HepG2 (cell line): ENCODE measurements at regions not wholly inside any gene's neighbourhood (a gene's known extent, or its start where the extent isn't known, plus 50 kb on each side); places are given as distances from the start of the nearest gene placed in this dataset.

Source experiments
- TARDBP ChIP-seq: sonication (generic); formaldehyde crosslinking; IDR thresholded peaks from 2 replicates; pipeline ENCODE4 v1.8.0; 2022; ENCODE audit warnings: mild to moderate bottlenecking, missing genetic modification reagents
- ZNF552 ChIP-seq: sonication (generic); formaldehyde crosslinking; IDR thresholded peaks from 2 replicates; pipeline ENCODE4 v1.9.0; 2022; ENCODE audit warnings: missing genetic modification reagents, mild to moderate bottlenecking, borderline replicate concordance
- ZNF768 ChIP-seq: sonication (generic); formaldehyde crosslinking; IDR thresholded peaks from 2 replicates; pipeline ENCODE4 v1.4.0; 2020; ENCODE audit warnings: missing genetic modification reagents

DNA sequence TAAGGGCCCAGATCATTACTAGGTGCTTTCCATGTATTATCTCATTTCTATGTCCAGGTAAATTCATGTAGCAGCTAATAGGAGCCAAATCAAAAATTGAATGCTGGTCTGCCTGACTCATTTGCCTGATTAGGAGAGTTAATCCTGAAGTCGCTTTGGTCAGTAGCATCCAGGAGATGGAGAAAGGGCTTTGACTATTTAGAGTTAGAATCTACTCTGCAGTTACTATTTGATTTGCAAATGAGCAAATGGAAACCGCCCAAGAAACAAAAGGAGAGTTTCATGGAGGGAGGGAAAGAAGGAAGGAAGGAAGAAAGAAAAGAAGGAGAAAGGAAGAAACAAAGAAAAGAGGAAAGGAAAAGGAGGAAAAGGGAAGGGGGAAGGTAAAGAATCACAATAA lies 539.6 kb upstream of the MMS22L start:
- TF ChIP-seq TARDBP (CRISPR knock-in tag) (no peak), ZNF768 (no peak), ZNF552 (CRISPR knock-in tag) (no peak)
